B cell (primary cell): ENCODE measurements at regions not wholly inside any gene's neighbourhood (a gene's known extent, or its start where the extent isn't known, plus 50 kb on each side); places are given as distances from the start of the nearest gene placed in this dataset.

Experiments
- EZH2 ChIP-seq: IDR thresholded peaks from 2 replicates; pipeline ENCODE4 v1.6.1; 2012; ENCODE audit warnings: borderline replicate concordance, low read depth, mild to moderate bottlenecking, moderate library complexity, low read length; ENCODE audit not compliant: insufficient read depth, poor library complexity, severe bottlenecking
- TF ChIP-seq, protein P1 (sequence below): fragments of 200-600 bp; IDR thresholded peaks from one replicate; pipeline ENCODE4 v1.8.0; 2022; ENCODE audit warnings: antibody characterized with exemption, mild to moderate bottlenecking

DNA sequence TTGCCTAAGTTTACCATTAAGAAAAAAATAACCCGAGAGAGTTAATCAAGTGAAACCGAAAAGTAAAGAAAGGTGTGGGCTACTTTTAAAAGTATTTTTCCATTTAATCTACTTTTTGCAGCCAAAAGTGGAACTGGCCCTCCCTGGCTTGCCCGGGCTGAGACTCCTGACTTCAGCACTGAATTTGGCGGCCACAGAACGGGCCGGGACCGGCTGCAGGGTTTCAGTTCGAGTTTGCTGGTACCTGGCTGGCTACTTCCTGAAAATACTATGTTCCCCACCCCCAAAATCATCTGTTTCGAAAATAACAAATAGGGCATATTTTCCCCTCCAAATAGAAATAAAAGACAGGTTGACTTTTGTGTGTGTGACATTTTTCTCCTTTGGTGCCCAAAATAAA is 173.4 kb upstream of the EXOC2 start:
- no peak for TF ChIP-seq EZH2
- TF ChIP-seq, protein P1, sequence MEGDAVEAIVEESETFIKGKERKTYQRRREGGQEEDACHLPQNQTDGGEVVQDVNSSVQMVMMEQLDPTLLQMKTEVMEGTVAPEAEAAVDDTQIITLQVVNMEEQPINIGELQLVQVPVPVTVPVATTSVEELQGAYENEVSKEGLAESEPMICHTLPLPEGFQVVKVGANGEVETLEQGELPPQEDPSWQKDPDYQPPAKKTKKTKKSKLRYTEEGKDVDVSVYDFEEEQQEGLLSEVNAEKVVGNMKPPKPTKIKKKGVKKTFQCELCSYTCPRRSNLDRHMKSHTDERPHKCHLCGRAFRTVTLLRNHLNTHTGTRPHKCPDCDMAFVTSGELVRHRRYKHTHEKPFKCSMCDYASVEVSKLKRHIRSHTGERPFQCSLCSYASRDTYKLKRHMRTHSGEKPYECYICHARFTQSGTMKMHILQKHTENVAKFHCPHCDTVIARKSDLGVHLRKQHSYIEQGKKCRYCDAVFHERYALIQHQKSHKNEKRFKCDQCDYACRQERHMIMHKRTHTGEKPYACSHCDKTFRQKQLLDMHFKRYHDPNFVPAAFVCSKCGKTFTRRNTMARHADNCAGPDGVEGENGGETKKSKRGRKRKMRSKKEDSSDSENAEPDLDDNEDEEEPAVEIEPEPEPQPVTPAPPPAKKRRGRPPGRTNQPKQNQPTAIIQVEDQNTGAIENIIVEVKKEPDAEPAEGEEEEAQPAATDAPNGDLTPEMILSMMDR, result no peak
